ENCODE measurements at regions not wholly inside any gene's neighbourhood (a gene's known extent, or its start where the extent isn't known, plus 50 kb on each side); places are given as distances from the start of the nearest gene placed in this dataset.
A peak's percentile ranks its signal among the peaks of the same experiment; 100 is the strongest.

DNA sequence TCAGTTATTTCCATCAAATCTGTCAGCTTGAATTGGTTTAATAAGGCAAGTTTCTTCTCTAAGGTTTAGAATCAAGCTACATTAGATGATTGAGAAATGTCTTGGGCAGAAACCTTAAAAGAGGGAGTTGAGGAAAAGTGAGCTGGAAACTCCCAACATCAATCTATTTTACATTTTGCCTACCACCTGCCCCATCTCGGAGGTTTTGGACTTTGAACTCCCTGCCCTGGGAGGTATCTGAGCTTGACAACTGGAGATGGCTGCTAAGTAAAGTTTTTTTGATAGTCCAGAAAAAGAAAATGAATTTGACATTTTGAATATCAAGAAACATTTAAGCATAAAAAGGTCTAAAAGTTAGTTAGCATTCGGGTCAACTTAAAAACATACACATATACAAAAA is 234.2 kb downstream of the NFKBIZ start:
- Histone ChIP-seq H3F3A (replicated peaks; ENCODE audit: insufficient read depth) (peaks cover 12% of the 10 kb centered on the region), H3K27me3 (ENCODE audit: insufficient read depth) (no peaks in the 10 kb centered on the region), H3K4me3 (ENCODE audit: low read depth in 2 of 2, low read length in 1 of 2) (no peak overlapping the region), H3K27ac (ENCODE audit: low read depth in 2 of 2, low read length in 1 of 2) (peak overlapping the region; percentile 43 to 79; a peak in 2 of 4 replicates), H3K36me3 (replicated peaks in 1 of 2; ENCODE audit: control insufficient read depth in 1 of 2, insufficient read depth in 2 of 2, low read length in 1 of 2) (no peaks in the 10 kb centered on the region), H4K20me1 (ENCODE audit: insufficient read depth) (no peaks in the 10 kb centered on the region), H3K9me2 (no peaks in the 10 kb centered on the region), H3K79me2 (ENCODE audit: insufficient read depth) (no peaks in the 10 kb centered on the region), H3K4me1 (ENCODE audit: control insufficient read depth in 1 of 2, insufficient read depth in 2 of 2, low read depth in 1 of 2, low read length in 1 of 2) (peaks cover 0 to 13% of the 10 kb centered on the region in 2 experiments; a peak in 3 of 4 replicates), H3K9me3 (no peaks in the 10 kb centered on the region), H3K4me2 (no peak overlapping the region), H2AFZ (ENCODE audit: low read depth) (no peak overlapping the region), H3K9ac (no peak overlapping the region)
- WGBS (ENCODE audit: low lambda C conversion rate): 75% methylated on average over 2 of the region's 2 CpGs
- TF ChIP-seq FOXM1 (IDR thresholded peaks at IDR 0.05; ENCODE audit: low read depth) (no peak), RFX5 (IDR thresholded peaks at IDR 0.05; ENCODE audit: low read length) (no peak), CHD2 (IDR thresholded peaks at IDR 0.05; ENCODE audit: low read length, partially characterized antibody) (no peak), EZH2phosphoT487 (IDR thresholded peaks at IDR 0.05; ENCODE audit: borderline replicate concordance, low read depth) (no peak), YY1 (IDR thresholded peaks at IDR 0.05; ENCODE audit: low read depth) (no peak), RCOR1 (IDR thresholded peaks at IDR 0.05; ENCODE audit: low read length) (no peak), RAD21 (IDR thresholded peaks at IDR 0.05; ENCODE audit: low read length) (no peak), NRF1 (IDR thresholded peaks at IDR 0.05; ENCODE audit: low read depth, low read length) (no peak), GABPA (IDR thresholded peaks at IDR 0.05; ENCODE audit: low read depth) (no peak), TCF12 (IDR thresholded peaks at IDR 0.05) (no peak), NFIC (IDR thresholded peaks at IDR 0.05; ENCODE audit: borderline replicate concordance) (no peak), EP300 (IDR thresholded peaks at IDR 0.05; ENCODE audit: borderline replicate concordance in 1 of 2, low read depth in 1 of 2, low read length in 1 of 2) (no peak)
- TF ChIP-seq, protein P1, sequence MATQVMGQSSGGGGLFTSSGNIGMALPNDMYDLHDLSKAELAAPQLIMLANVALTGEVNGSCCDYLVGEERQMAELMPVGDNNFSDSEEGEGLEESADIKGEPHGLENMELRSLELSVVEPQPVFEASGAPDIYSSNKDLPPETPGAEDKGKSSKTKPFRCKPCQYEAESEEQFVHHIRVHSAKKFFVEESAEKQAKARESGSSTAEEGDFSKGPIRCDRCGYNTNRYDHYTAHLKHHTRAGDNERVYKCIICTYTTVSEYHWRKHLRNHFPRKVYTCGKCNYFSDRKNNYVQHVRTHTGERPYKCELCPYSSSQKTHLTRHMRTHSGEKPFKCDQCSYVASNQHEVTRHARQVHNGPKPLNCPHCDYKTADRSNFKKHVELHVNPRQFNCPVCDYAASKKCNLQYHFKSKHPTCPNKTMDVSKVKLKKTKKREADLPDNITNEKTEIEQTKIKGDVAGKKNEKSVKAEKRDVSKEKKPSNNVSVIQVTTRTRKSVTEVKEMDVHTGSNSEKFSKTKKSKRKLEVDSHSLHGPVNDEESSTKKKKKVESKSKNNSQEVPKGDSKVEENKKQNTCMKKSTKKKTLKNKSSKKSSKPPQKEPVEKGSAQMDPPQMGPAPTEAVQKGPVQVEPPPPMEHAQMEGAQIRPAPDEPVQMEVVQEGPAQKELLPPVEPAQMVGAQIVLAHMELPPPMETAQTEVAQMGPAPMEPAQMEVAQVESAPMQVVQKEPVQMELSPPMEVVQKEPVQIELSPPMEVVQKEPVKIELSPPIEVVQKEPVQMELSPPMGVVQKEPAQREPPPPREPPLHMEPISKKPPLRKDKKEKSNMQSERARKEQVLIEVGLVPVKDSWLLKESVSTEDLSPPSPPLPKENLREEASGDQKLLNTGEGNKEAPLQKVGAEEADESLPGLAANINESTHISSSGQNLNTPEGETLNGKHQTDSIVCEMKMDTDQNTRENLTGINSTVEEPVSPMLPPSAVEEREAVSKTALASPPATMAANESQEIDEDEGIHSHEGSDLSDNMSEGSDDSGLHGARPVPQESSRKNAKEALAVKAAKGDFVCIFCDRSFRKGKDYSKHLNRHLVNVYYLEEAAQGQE (IDR thresholded peaks at IDR 0.05; ENCODE audit: low read depth, low read length): no peak
- TF ChIP-seq, protein P2, sequence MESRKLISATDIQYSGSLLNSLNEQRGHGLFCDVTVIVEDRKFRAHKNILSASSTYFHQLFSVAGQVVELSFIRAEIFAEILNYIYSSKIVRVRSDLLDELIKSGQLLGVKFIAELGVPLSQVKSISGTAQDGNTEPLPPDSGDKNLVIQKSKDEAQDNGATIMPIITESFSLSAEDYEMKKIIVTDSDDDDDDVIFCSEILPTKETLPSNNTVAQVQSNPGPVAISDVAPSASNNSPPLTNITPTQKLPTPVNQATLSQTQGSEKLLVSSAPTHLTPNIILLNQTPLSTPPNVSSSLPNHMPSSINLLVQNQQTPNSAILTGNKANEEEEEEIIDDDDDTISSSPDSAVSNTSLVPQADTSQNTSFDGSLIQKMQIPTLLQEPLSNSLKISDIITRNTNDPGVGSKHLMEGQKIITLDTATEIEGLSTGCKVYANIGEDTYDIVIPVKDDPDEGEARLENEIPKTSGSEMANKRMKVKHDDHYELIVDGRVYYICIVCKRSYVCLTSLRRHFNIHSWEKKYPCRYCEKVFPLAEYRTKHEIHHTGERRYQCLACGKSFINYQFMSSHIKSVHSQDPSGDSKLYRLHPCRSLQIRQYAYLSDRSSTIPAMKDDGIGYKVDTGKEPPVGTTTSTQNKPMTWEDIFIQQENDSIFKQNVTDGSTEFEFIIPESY (IDR thresholded peaks at IDR 0.05; ENCODE audit: borderline replicate concordance, low read depth): no peak
- TF ChIP-seq, protein P3, sequence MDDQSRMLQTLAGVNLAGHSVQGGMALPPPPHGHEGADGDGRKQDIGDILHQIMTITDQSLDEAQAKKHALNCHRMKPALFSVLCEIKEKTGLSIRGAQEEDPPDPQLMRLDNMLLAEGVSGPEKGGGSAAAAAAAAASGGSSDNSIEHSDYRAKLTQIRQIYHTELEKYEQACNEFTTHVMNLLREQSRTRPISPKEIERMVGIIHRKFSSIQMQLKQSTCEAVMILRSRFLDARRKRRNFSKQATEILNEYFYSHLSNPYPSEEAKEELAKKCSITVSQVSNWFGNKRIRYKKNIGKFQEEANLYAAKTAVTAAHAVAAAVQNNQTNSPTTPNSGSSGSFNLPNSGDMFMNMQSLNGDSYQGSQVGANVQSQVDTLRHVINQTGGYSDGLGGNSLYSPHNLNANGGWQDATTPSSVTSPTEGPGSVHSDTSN (IDR thresholded peaks at IDR 0.05): no peak
- TF ChIP-seq, protein P4, sequence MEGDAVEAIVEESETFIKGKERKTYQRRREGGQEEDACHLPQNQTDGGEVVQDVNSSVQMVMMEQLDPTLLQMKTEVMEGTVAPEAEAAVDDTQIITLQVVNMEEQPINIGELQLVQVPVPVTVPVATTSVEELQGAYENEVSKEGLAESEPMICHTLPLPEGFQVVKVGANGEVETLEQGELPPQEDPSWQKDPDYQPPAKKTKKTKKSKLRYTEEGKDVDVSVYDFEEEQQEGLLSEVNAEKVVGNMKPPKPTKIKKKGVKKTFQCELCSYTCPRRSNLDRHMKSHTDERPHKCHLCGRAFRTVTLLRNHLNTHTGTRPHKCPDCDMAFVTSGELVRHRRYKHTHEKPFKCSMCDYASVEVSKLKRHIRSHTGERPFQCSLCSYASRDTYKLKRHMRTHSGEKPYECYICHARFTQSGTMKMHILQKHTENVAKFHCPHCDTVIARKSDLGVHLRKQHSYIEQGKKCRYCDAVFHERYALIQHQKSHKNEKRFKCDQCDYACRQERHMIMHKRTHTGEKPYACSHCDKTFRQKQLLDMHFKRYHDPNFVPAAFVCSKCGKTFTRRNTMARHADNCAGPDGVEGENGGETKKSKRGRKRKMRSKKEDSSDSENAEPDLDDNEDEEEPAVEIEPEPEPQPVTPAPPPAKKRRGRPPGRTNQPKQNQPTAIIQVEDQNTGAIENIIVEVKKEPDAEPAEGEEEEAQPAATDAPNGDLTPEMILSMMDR (IDR thresholded peaks at IDR 0.05): no peak
- TF ChIP-seq, protein P5, sequence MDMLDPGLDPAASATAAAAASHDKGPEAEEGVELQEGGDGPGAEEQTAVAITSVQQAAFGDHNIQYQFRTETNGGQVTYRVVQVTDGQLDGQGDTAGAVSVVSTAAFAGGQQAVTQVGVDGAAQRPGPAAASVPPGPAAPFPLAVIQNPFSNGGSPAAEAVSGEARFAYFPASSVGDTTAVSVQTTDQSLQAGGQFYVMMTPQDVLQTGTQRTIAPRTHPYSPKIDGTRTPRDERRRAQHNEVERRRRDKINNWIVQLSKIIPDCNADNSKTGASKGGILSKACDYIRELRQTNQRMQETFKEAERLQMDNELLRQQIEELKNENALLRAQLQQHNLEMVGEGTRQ (IDR thresholded peaks at IDR 0.05; ENCODE audit: borderline replicate concordance, low read depth, low read length): no peak
- no peak for DNase-seq
- ChIA-PET POLR2A (no interaction called here), CTCF (interaction anchor here (1.1 kb wide), 2 partner anchors 11 to 142 kb away, joined by 3 read pairs; no protein-coding TSS in a partner anchor)
